GM12878 (cell line): ENCODE measurements at regions not wholly inside any gene's neighbourhood (a gene's known extent, or its start where the extent isn't known, plus 50 kb on each side); places are given as distances from the start of the nearest gene placed in this dataset.

ENCODE experiments used
- ATAC-seq: fragments of 200-7000 bp; cut with Tn5 transposase; 3 replicates; pipeline ENCODE4 v1.9.1; 2020; ENCODE audit warnings: mild to moderate bottlenecking, moderate library complexity
- BruUV-seq: library from RNA; stranded (reverse); fragments of 400-500 nt; replicated peaks from 2 replicates; lab custom pipeline; 2021; lab: Mats Ljungman, UMichigan
- CTCF ChIA-PET: fragments of 300-600 bp; sonication (Branson Sonifier 250); formaldehyde crosslinking; extraction: SDS; loops from one replicate; lab custom pipeline; 2021; ENCODE audit warnings: inconsistent platforms; lab: Yijun Ruan, JAX
- POLR2A ChIA-PET: fragments of 350-600 bp; formaldehyde crosslinking; extraction: SDS; loops from one replicate; lab custom pipeline; 2021; ENCODE audit warnings: inconsistent platforms; lab: Charles Lee
- RAD21 ChIA-PET: fragments of 300-600 bp; sonication (Branson Sonifier 250); formaldehyde crosslinking; loops from one replicate; lab custom pipeline; 2023; ENCODE audit warnings: antibody characterized with exemption; ENCODE audit not compliant: unreplicated experiment; lab: Charles Lee
- SMC1A ChIA-PET: fragments of 300-600 bp; sonication (Branson Sonifier 250); formaldehyde crosslinking; loops from one replicate; lab custom pipeline; 2023; ENCODE audit not compliant: unreplicated experiment, uncharacterized antibody; lab: Charles Lee
- DNase-seq: peaks from one replicate; pipeline ENCODE4 v3.0.0-alpha.2; 2011; ENCODE audit warnings: low read depth, low spot score
- FAIRE-seq: peaks from 3 replicates; lab custom pipeline; 2011; peaks lifted over from hg19 to GRCh38; lab: Jason Lieb, UNC
- H2AFZ ChIP-seq: 2 replicates; pipeline ENCODE4 v1.6.0; 2011; ENCODE audit warnings: low read depth, low read length, control low read depth; ENCODE audit not compliant: control insufficient read depth
- H3K27ac ChIP-seq: 2 replicates; pipeline ENCODE4 v1.5.1; 2011; ENCODE audit warnings: control low read depth; ENCODE audit not compliant: control insufficient read depth, insufficient read depth
- H3K27me3 ChIP-seq, 2 experiments: replicated peaks in 1 of 2; 2 replicates each; pipeline versions ENCODE4 v1.6.0 to v1.6.1; 2011; ENCODE audit warnings: low read length in 1 of 2; ENCODE audit not compliant: control insufficient read depth in 2 of 2, insufficient read depth in 2 of 2
- H3K36me3 ChIP-seq, 2 experiments: 2 replicates each; pipeline ENCODE4 v1.5.1; 2011; ENCODE audit warnings: low read length in 1 of 2; ENCODE audit not compliant: control insufficient read depth in 2 of 2, insufficient read depth in 2 of 2
- H3K4me1 ChIP-seq: 2 replicates; pipeline ENCODE4 v1.6.1; 2011; ENCODE audit warnings: mild to moderate bottlenecking, low read length, moderate library complexity, mixed read lengths; ENCODE audit not compliant: control insufficient read depth, insufficient read depth
- H3K4me2 ChIP-seq: 2 replicates; pipeline ENCODE4 v1.6.0; 2011; ENCODE audit warnings: control low read depth; ENCODE audit not compliant: control insufficient read depth, insufficient read depth
- H3K4me3 ChIP-seq: fragments of 200-600 bp; sonication (generic); 2 replicates; pipeline ENCODE4 v1.5.1; 2016
- H3K79me2 ChIP-seq: 2 replicates; pipeline ENCODE4 v1.6.0; 2011; ENCODE audit warnings: low read length; ENCODE audit not compliant: control insufficient read depth, insufficient read depth
- H3K9ac ChIP-seq: 2 replicates; pipeline ENCODE4 v1.8.0; 2011; ENCODE audit warnings: low read length, control low read depth, mixed read lengths; ENCODE audit not compliant: control insufficient read depth, insufficient read depth
- H3K9me3 ChIP-seq: replicated peaks from 3 replicates; pipeline ENCODE4 v1.5.1; 2011; ENCODE audit warnings: mild to moderate bottlenecking, low read length; ENCODE audit not compliant: control insufficient read depth, insufficient read depth
- H4K20me1 ChIP-seq: 2 replicates; pipeline ENCODE4 v1.6.0; 2011; ENCODE audit not compliant: control insufficient read depth, insufficient read depth
- ATF7 ChIP-seq: fragments of 450-650 bp; IDR thresholded peaks from 2 replicates; pipeline ENCODE4 v1.6.1; 2016; ENCODE audit warnings: low read depth, mild to moderate bottlenecking
- GATAD2B ChIP-seq: fragments of 450-650 bp; conservative IDR thresholded peaks from 2 replicates; pipeline ENCODE4 v1.6.1; 2017; ENCODE audit warnings: low read depth, mild to moderate bottlenecking, moderate library complexity
- HDAC2 ChIP-seq: fragments of 200-600 bp; sonication (generic); IDR thresholded peaks from 2 replicates; pipeline ENCODE4 v1.6.1; 2017
- IKZF2 ChIP-seq, 2 experiments: fragments of 450-650 bp; IDR thresholded peaks; 2 replicates each; pipeline ENCODE4 v1.6.1; 2017; ENCODE audit warnings: mild to moderate bottlenecking in 2 of 2, moderate library complexity in 2 of 2
- MYB ChIP-seq: fragments of 150-350 bp; IDR thresholded peaks from 2 replicates; pipeline ENCODE4 v1.6.1; 2014; ENCODE audit warnings: mild to moderate bottlenecking, low read depth, low read length, borderline replicate concordance
- MYC ChIP-seq: IDR thresholded peaks from 2 replicates; pipeline ENCODE4 v1.6.1; 2011; ENCODE audit warnings: mild to moderate bottlenecking, low read length, moderate library complexity, inconsistent platforms; ENCODE audit not compliant: insufficient read depth, insufficient replicate concordance, insufficient read length, severe bottlenecking
- PAX8 ChIP-seq: fragments of 450-650 bp; IDR thresholded peaks from 2 replicates; pipeline ENCODE4 v1.6.1; 2017; ENCODE audit warnings: mild to moderate bottlenecking, moderate library complexity
- RAD21 ChIP-seq: IDR thresholded peaks from 2 replicates; pipeline ENCODE4 v1.6.1; 2011; ENCODE audit warnings: mild to moderate bottlenecking, low read depth, low read length, moderate library complexity; ENCODE audit not compliant: insufficient read depth
- RAD51 ChIP-seq: fragments of 450-650 bp; IDR thresholded peaks from 2 replicates; pipeline ENCODE4 v1.6.1; 2016; ENCODE audit warnings: moderate library complexity, mild to moderate bottlenecking, inconsistent platforms
- RUNX3 ChIP-seq: IDR thresholded peaks from 2 replicates; pipeline ENCODE4 v1.6.1; 2012; ENCODE audit warnings: low read length, inconsistent platforms
- SMC3 ChIP-seq: IDR thresholded peaks from 2 replicates; pipeline ENCODE4 v1.6.1; 2011; ENCODE audit warnings: low read length, improper control_type of control experiment, borderline replicate concordance
- TARDBP ChIP-seq: IDR thresholded peaks from 2 replicates; pipeline ENCODE4 v1.6.1; 2016; ENCODE audit warnings: borderline replicate concordance
- WGBS: methylation state at CpG from one replicate; pipeline ENCODE4 v1.1.6; 2016; ENCODE audit warnings: low lambda C conversion rate; ENCODE audit not compliant: insufficient replicate concordance, insufficient coverage; ENCODE audit errors: missing lambda C conversion rate; 5-methylcytosine and 5-hydroxymethylcytosine counted together
- in situ Hi-C: fragments of 300-500 bp; cut with MboI; formaldehyde crosslinking; loops from 9 replicates; pipeline ENCODE4 v1.14.3; 2018; ENCODE audit warnings: mixed read lengths
- intact Hi-C: fragments of 100-400 bp; cut with micrococcal nuclease; formaldehyde crosslinking; loops from one replicate; pipeline ENCODE4 v1.14.2; 2022; ENCODE audit not compliant: unreplicated experiment
- TF ChIP-seq, protein P1 (sequence below): fragments of 450-650 bp; IDR thresholded peaks from 2 replicates; pipeline ENCODE4 v1.6.1; 2014; ENCODE audit warnings: mild to moderate bottlenecking
- TF ChIP-seq, protein P2 (sequence below): fragments of 450-650 bp; formaldehyde crosslinking; IDR thresholded peaks from 2 replicates; pipeline ENCODE4 v1.5.0; 2022; ENCODE audit warnings: mild to moderate bottlenecking, missing genetic modification characterization

DNA sequence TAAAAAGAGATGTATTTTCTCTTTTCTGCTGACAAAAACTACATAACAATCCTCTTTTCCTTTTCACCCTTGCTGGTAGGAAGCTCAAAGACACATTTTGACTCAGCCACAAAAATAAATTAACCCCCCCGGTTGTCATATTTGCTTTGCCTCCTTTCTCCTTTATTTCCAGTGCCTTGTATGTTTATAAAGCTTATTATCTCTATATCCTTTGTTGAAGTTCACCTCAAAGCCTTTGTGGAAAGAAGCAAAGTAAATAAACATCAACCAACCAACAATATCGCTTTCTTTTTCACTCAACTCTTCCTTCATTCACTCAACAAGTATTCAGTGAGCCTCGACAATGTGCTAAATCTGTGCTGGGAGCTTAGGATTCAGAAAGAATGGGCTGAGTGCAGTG, 276.5 kb upstream of the ID2 start:
- no peak overlapping the region for H3K4me3 ChIP-seq
- H2AFZ ChIP-seq, result no peak overlapping the region
- intact Hi-C loops (loop anchor here (5.0 kb wide), 2 partner anchors 578 to 668 kb away; no protein-coding TSS in a partner anchor), in situ Hi-C loops (loop anchor here (5.0 kb wide), 1 partner anchor 137 kb away; no protein-coding TSS in a partner anchor)
- RAD21 ChIA-PET, result interaction anchor here (1.1 to 8.0 kb wide), 8 partner anchors 14 to 277 kb away, joined by 3 to 138 read pairs (median 6); partner anchors contain the start of gene ID2
- POLR2A ChIA-PET, result interaction anchor here (1.3 to 7.3 kb wide), 4 partner anchors 10 to 152 kb away, joined by 3 to 70 read pairs (median 8); no protein-coding TSS in a partner anchor
- H3K27ac ChIP-seq, result no peak overlapping the region
- H3K79me2 ChIP-seq, result no peaks in the 10 kb centered on the region
- ATAC-seq, result no peak
- H3K27me3 ChIP-seq, result no peaks in the 10 kb centered on the region
- CTCF ChIA-PET, result interaction anchor here (1.0 to 2.9 kb wide), 6 partner anchors 10 to 977 kb away, joined by 3 to 19 read pairs (median 4); no protein-coding TSS in a partner anchor
- SMC1A ChIA-PET, result interaction anchor here (0.6 to 20.6 kb wide), 21 partner anchors 9 to 408 kb away, joined by 3 to 352 read pairs (median 5); no protein-coding TSS in a partner anchor
- H3K9me3 ChIP-seq, result peaks cover 3% of the 10 kb centered on the region
- 82% methylated on average over 3 of the region's 3 CpGs for WGBS
- no peak for FAIRE-seq
- no peaks in the 10 kb centered on the region for H4K20me1 ChIP-seq
- no peak for TF ChIP-seq TARDBP
- TF ChIP-seq RAD51, result no peak
- TF ChIP-seq, protein P1, sequence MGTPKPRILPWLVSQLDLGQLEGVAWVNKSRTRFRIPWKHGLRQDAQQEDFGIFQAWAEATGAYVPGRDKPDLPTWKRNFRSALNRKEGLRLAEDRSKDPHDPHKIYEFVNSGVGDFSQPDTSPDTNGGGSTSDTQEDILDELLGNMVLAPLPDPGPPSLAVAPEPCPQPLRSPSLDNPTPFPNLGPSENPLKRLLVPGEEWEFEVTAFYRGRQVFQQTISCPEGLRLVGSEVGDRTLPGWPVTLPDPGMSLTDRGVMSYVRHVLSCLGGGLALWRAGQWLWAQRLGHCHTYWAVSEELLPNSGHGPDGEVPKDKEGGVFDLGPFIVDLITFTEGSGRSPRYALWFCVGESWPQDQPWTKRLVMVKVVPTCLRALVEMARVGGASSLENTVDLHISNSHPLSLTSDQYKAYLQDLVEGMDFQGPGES, result no peak
- no peak for TF ChIP-seq ATF7
- no peak for TF ChIP-seq IKZF2 (IDR thresholded peaks at IDR 0.05)
- no peak for TF ChIP-seq MYB
- no peak for TF ChIP-seq SMC3
- no peak for TF ChIP-seq RAD21
- TF ChIP-seq GATAD2B, result no peak
- no peak for TF ChIP-seq PAX8
- no peak for TF ChIP-seq HDAC2
- TF ChIP-seq MYC, result no peak
- TF ChIP-seq, protein P2, sequence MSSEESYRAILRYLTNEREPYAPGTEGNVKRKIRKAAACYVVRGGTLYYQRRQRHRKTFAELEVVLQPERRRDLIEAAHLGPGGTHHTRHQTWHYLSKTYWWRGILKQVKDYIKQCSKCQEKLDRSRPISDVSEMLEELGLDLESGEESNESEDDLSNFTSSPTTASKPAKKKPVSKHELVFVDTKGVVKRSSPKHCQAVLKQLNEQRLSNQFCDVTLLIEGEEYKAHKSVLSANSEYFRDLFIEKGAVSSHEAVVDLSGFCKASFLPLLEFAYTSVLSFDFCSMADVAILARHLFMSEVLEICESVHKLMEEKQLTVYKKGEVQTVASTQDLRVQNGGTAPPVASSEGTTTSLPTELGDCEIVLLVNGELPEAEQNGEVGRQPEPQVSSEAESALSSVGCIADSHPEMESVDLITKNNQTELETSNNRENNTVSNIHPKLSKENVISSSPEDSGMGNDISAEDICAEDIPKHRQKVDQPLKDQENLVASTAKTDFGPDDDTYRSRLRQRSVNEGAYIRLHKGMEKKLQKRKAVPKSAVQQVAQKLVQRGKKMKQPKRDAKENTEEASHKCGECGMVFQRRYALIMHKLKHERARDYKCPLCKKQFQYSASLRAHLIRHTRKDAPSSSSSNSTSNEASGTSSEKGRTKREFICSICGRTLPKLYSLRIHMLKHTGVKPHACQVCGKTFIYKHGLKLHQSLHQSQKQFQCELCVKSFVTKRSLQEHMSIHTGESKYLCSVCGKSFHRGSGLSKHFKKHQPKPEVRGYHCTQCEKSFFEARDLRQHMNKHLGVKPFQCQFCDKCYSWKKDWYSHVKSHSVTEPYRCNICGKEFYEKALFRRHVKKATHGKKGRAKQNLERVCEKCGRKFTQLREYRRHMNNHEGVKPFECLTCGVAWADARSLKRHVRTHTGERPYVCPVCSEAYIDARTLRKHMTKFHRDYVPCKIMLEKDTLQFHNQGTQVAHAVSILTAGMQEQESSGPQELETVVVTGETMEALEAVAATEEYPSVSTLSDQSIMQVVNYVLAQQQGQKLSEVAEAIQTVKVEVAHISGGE (CRISPR knock-in tag), result no peak
- no peak for TF ChIP-seq RUNX3
- TF ChIP-seq, all 136 proteins: peak for 0
- DNase-seq, result no peak
- H3K36me3 ChIP-seq, result peaks cover 0 to 2% of the 10 kb centered on the region in 2 experiments; a peak in 2 of 4 replicates
- peaks cover 28% of the 10 kb centered on the region for H3K4me1 ChIP-seq
- no TSS peak for BruUV-seq
- no peak overlapping the region for H3K9ac ChIP-seq
- no peak overlapping the region for H3K4me2 ChIP-seq
